WTC11 (cell line): ENCODE measurements at regions not wholly inside any gene's neighbourhood (a gene's known extent, or its start where the extent isn't known, plus 50 kb on each side); places are given as distances from the start of the nearest gene placed in this dataset.

Experiments
- ATAC-seq: fragments of 200-7000 bp; cut with Tn5 transposase; 2 replicates; pipeline ENCODE4 v1.10.0; 2021; ENCODE audit warnings: mild to moderate bottlenecking, moderate library complexity
- CTCF ChIA-PET: fragments of 300-600 bp; sonication (Branson Sonifier 250); formaldehyde crosslinking; loops from one replicate; lab custom pipeline; 2021; ENCODE audit warnings: antibody characterized with exemption; lab: Charles Lee
- POLR2A ChIA-PET: fragments of 350-600 bp; sonication (Branson Sonifier 250); formaldehyde crosslinking; loops from one replicate; lab custom pipeline; 2021; ENCODE audit warnings: antibody characterized with exemption; lab: Charles Lee
- DNase-seq: peaks from one replicate; pipeline ENCODE4 v3.0.0; 2021; ENCODE audit warnings: low spot score
- H3K27ac Mint-ChIP-seq: 2 replicates; pipeline ENCODE4 v1.8.0; 2021; ENCODE audit warnings: mixed read lengths
- H3K27me3 Mint-ChIP-seq: 2 replicates; pipeline ENCODE4 v1.8.0; 2021; ENCODE audit warnings: low read depth, mild to moderate bottlenecking, moderate library complexity, mixed read lengths
- H3K36me3 Mint-ChIP-seq: 2 replicates; pipeline ENCODE4 v1.8.0; 2021; ENCODE audit warnings: mixed read lengths
- H3K4me1 Mint-ChIP-seq: 2 replicates; pipeline ENCODE4 v1.8.0; 2022; ENCODE audit warnings: mixed read lengths
- H3K4me3 Mint-ChIP-seq: 2 replicates; pipeline ENCODE4 v1.8.0; 2021; ENCODE audit warnings: mild to moderate bottlenecking, moderate library complexity, mixed read lengths
- H3K9me3 Mint-ChIP-seq: 2 replicates; pipeline ENCODE4 v1.8.0; 2021; ENCODE audit warnings: mixed read lengths
- CDX4 ChIP-seq: fragments of 250-450 bp; sonication (Bioruptor Pico); IDR thresholded peaks from 2 replicates; pipeline ENCODE4 v1.9.0; 2021; ENCODE audit warnings: moderate library complexity, mild to moderate bottlenecking, inconsistent platforms, borderline replicate concordance
- CREB1 ChIP-seq: sonication (generic); formaldehyde crosslinking; IDR thresholded peaks from 2 replicates; pipeline ENCODE4 v1.8.0; 2023; ENCODE audit warnings: mild to moderate bottlenecking, missing genetic modification reagents
- E2F5 ChIP-seq: sonication (generic); formaldehyde crosslinking; IDR thresholded peaks from 2 replicates; pipeline ENCODE4 v1.8.1; 2022; ENCODE audit warnings: mild to moderate bottlenecking, moderate library complexity, missing genetic modification reagents
- ESRRA ChIP-seq: sonication (generic); formaldehyde crosslinking; IDR thresholded peaks from 2 replicates; pipeline ENCODE4 v1.8.1; 2022; ENCODE audit warnings: mild to moderate bottlenecking, missing genetic modification reagents, borderline replicate concordance
- FOXK1 ChIP-seq: sonication (generic); formaldehyde crosslinking; IDR thresholded peaks from 2 replicates; pipeline ENCODE4 v1.8.0; 2022; ENCODE audit warnings: mild to moderate bottlenecking, moderate library complexity, missing genetic modification reagents
- HMGXB4 ChIP-seq: sonication (generic); formaldehyde crosslinking; IDR thresholded peaks from 2 replicates; pipeline ENCODE4 v1.8.1; 2023; ENCODE audit warnings: mild to moderate bottlenecking, moderate library complexity, missing genetic modification reagents
- IRF1 ChIP-seq: sonication (generic); formaldehyde crosslinking; IDR thresholded peaks from 2 replicates; pipeline ENCODE4 v1.8.0; 2023; ENCODE audit warnings: missing genetic modification reagents
- NFATC4 ChIP-seq: fragments of 250-450 bp; sonication (Bioruptor Pico); IDR thresholded peaks from 2 replicates; pipeline ENCODE4 v1.9.0; 2021; ENCODE audit warnings: mild to moderate bottlenecking
- NFYB ChIP-seq: sonication (generic); formaldehyde crosslinking; conservative IDR thresholded peaks from 2 replicates; pipeline ENCODE4 v1.8.0; 2022; ENCODE audit warnings: low read depth, missing genetic modification reagents
- OVOL2 ChIP-seq: fragments of 250-450 bp; sonication (Bioruptor Pico); IDR thresholded peaks from 2 replicates; pipeline ENCODE4 v1.9.0; 2021; ENCODE audit warnings: mild to moderate bottlenecking, borderline replicate concordance
- PRRX2 ChIP-seq: fragments of 250-450 bp; sonication (Bioruptor Pico); IDR thresholded peaks from 2 replicates; pipeline ENCODE4 v1.8.0; 2021; ENCODE audit warnings: mild to moderate bottlenecking
- SMAD4 ChIP-seq: sonication (generic); formaldehyde crosslinking; IDR thresholded peaks from 2 replicates; pipeline ENCODE4 v1.8.0; 2022; ENCODE audit warnings: mild to moderate bottlenecking, missing genetic modification reagents
- TEAD4 ChIP-seq: sonication (generic); formaldehyde crosslinking; IDR thresholded peaks from 2 replicates; pipeline ENCODE4 v1.8.0; 2022; ENCODE audit warnings: mild to moderate bottlenecking, missing genetic modification reagents
- TP53 ChIP-seq: sonication (generic); formaldehyde crosslinking; IDR thresholded peaks from 2 replicates; pipeline ENCODE4 v1.8.1; 2023; ENCODE audit warnings: mild to moderate bottlenecking, missing genetic modification reagents
- ZNF263 ChIP-seq: sonication (generic); formaldehyde crosslinking; IDR thresholded peaks from 2 replicates; pipeline ENCODE4 v1.8.1; 2022; ENCODE audit warnings: low read depth, mild to moderate bottlenecking, moderate library complexity, missing genetic modification reagents
- ZNF317 ChIP-seq: sonication (generic); formaldehyde crosslinking; IDR thresholded peaks from 2 replicates; pipeline ENCODE4 v1.8.1; 2023; ENCODE audit warnings: low read depth, mild to moderate bottlenecking, moderate library complexity, missing genetic modification reagents, borderline replicate concordance
- ZNF512 ChIP-seq: sonication (generic); formaldehyde crosslinking; IDR thresholded peaks from 2 replicates; pipeline ENCODE4 v1.8.1; 2022; ENCODE audit warnings: missing genetic modification reagents, borderline replicate concordance
- ZNF532 ChIP-seq: fragments of 250-450 bp; sonication (Bioruptor Pico); IDR thresholded peaks from 2 replicates; pipeline ENCODE4 v1.9.0; 2021; ENCODE audit warnings: mild to moderate bottlenecking, borderline replicate concordance
- TF ChIP-seq, protein P1 (sequence below): sonication (generic); formaldehyde crosslinking; IDR thresholded peaks from 2 replicates; pipeline ENCODE4 v1.8.1; 2023; ENCODE audit warnings: mild to moderate bottlenecking, missing genetic modification reagents, moderate library complexity
- TF ChIP-seq, protein P2 (sequence below): sonication (generic); formaldehyde crosslinking; IDR thresholded peaks from 2 replicates; pipeline ENCODE4 v1.8.1; 2023; ENCODE audit warnings: mild to moderate bottlenecking, missing genetic modification reagents
- TF ChIP-seq, protein P3 (sequence below): fragments of 250-450 bp; sonication (Bioruptor Pico); IDR thresholded peaks from 2 replicates; pipeline ENCODE4 v1.8.0; 2021; ENCODE audit warnings: mild to moderate bottlenecking
- TF ChIP-seq, protein P4 (sequence below): sonication (generic); formaldehyde crosslinking; IDR thresholded peaks from 2 replicates; pipeline ENCODE4 v1.8.0; 2022; ENCODE audit warnings: mild to moderate bottlenecking, missing genetic modification reagents

DNA sequence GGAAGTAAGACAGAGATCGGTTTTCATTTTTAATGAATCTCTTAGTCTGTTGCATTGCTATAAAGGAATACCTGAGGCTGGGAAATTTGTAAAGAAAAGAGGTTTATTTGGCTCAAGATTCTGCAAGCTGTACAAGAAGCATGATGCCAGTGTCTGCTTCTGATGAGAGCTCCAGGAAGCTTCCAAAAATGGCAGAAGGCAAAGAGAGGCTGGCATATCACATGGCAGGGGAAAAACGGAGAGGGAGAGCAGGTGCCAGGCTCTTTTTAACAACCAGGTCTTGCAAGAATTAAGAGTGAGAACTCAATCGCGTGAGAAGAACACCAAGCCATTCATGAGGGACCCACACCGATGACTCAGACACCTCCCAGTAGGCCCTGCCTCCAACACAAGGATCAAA, 125.0 kb upstream of the THSD7A start (continued):
- TF ChIP-seq ZNF512 (CRISPR knock-in tag) = no peak
- TF ChIP-seq, protein P1, sequence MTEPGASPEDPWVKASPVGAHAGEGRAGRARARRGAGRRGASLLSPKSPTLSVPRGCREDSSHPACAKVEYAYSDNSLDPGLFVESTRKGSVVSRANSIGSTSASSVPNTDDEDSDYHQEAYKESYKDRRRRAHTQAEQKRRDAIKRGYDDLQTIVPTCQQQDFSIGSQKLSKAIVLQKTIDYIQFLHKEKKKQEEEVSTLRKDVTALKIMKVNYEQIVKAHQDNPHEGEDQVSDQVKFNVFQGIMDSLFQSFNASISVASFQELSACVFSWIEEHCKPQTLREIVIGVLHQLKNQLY (CRISPR knock-in tag) = no peak
- no peak for TF ChIP-seq FOXK1
- TF ChIP-seq IRF1 (CRISPR knock-in tag) = no peak

GRCh38 chr7:11957956-11958355, 126.0 kb upstream of the THSD7A start:
- peaks cover 3% of the 10 kb centered on the region; the same call in 1 of the 2 replicates for H3K36me3 Mint-ChIP-seq
- no peaks in the 10 kb centered on the region for H3K27me3 Mint-ChIP-seq
- H3K27ac Mint-ChIP-seq = peak overlapping the region; percentile 82
- no peak for TF ChIP-seq ZNF263 (CRISPR knock-in tag)
- no peak for TF ChIP-seq CREB1 (CRISPR knock-in tag)
- TF ChIP-seq NFATC4 (CRISPR knock-in tag) = no peak
- TF ChIP-seq, protein P2, sequence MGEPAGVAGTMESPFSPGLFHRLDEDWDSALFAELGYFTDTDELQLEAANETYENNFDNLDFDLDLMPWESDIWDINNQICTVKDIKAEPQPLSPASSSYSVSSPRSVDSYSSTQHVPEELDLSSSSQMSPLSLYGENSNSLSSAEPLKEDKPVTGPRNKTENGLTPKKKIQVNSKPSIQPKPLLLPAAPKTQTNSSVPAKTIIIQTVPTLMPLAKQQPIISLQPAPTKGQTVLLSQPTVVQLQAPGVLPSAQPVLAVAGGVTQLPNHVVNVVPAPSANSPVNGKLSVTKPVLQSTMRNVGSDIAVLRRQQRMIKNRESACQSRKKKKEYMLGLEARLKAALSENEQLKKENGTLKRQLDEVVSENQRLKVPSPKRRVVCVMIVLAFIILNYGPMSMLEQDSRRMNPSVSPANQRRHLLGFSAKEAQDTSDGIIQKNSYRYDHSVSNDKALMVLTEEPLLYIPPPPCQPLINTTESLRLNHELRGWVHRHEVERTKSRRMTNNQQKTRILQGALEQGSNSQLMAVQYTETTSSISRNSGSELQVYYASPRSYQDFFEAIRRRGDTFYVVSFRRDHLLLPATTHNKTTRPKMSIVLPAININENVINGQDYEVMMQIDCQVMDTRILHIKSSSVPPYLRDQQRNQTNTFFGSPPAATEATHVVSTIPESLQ (CRISPR knock-in tag) = no peak
- no peak for TF ChIP-seq OVOL2 (CRISPR knock-in tag)
- no peak for TF ChIP-seq ZNF532
- TF ChIP-seq CDX4 (CRISPR knock-in tag) = no peak
- TF ChIP-seq ZNF317 (CRISPR knock-in tag) = no peak
- no peak for TF ChIP-seq TEAD4 (CRISPR knock-in tag)
- TF ChIP-seq E2F5 (CRISPR knock-in tag) = no peak
- no peak for TF ChIP-seq PRRX2 (CRISPR knock-in tag)
- no peak for TF ChIP-seq SMAD4 (CRISPR knock-in tag)
- no peak for TF ChIP-seq TP53 (CRISPR knock-in tag)
- no peak for TF ChIP-seq NFYB (CRISPR knock-in tag)
- TF ChIP-seq, protein P3, sequence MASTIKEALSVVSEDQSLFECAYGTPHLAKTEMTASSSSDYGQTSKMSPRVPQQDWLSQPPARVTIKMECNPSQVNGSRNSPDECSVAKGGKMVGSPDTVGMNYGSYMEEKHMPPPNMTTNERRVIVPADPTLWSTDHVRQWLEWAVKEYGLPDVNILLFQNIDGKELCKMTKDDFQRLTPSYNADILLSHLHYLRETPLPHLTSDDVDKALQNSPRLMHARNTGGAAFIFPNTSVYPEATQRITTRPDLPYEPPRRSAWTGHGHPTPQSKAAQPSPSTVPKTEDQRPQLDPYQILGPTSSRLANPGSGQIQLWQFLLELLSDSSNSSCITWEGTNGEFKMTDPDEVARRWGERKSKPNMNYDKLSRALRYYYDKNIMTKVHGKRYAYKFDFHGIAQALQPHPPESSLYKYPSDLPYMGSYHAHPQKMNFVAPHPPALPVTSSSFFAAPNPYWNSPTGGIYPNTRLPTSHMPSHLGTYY = no peak
- TF ChIP-seq ESRRA = no peak
- TF ChIP-seq HMGXB4 = no peak
- TF ChIP-seq, protein P4, sequence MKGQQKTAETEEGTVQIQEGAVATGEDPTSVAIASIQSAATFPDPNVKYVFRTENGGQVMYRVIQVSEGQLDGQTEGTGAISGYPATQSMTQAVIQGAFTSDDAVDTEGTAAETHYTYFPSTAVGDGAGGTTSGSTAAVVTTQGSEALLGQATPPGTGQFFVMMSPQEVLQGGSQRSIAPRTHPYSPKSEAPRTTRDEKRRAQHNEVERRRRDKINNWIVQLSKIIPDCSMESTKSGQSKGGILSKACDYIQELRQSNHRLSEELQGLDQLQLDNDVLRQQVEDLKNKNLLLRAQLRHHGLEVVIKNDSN (CRISPR knock-in tag) = no peak
- CTCF ChIA-PET = no interaction called here
- H3K4me3 Mint-ChIP-seq = no peak overlapping the region
- H3K4me1 Mint-ChIP-seq = peaks cover 37% of the 10 kb centered on the region
- POLR2A ChIA-PET = no interaction called here
- peaks cover 10% of the 10 kb centered on the region for H3K9me3 Mint-ChIP-seq
- no peak for ATAC-seq
- no peak for DNase-seq
